HG03469 (cell line): ENCODE measurements at regions not wholly inside any gene's neighbourhood (a gene's known extent, or its start where the extent isn't known, plus 50 kb on each side); places are given as distances from the start of the nearest gene placed in this dataset.
"Not testable (repeated sequence)": the region's sequence is repeated elsewhere in the genome, so short reads cannot be mapped to it uniquely, and the experiment has no call there.

Source experiments
- ATAC-seq: cut with Tn5 transposase; IDR thresholded peaks from one replicate; pipeline ENCODE4 v1.9.1; 2021; ENCODE audit warnings: mild to moderate bottlenecking, moderate library complexity, moderate number of reproducible peaks; ENCODE audit not compliant: unreplicated experiment

DNA sequence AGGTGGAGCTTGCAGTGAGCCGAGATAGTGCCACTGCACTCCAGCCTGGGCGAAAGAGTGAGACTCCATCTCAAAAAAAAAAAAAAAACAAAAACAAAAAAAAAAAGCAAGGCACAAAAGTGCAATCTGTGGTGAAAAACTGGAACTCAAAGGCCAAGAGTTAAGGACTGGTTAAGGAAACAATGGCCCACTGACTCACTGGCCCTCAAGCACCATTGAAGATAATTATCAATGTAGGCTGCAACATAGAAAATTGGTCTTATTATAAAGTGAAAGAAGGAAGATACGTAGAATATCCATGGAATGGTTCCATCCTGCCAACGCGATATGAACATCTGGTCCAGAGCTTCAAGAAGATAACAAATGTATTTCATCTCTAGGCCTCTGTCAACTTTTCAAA, 444.2 kb downstream of the SOX9 start:
- ATAC-seq, result no peak

DNA sequence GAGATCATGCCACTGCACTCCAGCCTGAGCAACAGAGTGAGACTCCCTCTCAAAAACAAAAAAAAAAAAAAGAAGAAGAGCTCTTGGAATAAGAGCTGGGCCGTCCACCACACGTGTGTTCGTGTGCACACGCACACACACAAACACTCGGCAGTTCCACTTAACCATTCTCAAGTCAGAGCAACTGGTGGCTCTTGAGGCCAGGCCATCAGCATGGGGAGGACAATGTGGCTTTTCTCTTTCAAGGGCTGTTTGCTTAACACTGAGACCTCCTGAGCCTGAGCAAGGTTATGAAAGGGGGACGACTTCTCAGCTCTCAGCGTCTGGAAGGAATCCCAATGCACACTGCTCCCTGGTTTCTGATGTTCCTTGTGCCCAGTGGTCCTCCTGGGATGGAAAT, 444.9 kb downstream of the SOX9 start:
- ATAC-seq, result no peak

DNA sequence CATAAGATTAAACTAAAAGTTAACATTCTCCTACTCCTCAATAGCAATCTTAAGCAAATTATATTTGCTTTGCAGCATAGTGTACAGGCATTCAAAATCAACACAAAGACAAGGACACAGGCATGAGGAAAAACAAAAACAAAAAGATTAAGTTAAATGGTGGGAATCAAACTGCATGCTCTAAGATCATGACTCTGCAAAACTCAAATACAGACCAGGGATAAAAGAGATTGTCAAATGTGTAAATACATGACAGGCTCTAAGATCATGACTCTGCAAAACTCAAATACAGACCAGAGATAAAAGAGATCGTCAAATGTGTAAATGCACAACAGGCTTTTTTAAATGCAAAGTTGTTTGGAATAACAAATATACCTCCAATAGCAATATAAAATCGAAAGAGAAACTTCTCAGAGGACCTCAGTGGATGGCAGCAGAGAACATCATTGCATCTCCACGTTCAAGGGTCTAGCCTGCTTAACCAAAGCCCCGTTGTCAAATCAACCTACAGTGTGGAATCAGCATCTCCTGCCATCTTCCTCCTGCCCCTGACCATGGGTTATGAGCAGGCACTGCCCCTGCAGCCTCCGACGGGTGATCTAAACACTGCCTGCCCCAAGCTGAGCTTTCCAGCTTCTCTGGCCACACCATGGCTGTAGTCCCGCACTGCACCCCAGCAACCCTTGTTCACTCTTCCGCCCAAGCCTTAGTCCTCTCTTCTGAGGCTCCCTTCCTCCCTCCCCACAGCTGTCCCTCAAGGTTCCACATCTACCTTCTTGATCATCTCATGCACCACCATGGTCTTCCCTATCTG, 446.1 kb downstream of the SOX9 start:
- ATAC-seq, result no peak

DNA sequence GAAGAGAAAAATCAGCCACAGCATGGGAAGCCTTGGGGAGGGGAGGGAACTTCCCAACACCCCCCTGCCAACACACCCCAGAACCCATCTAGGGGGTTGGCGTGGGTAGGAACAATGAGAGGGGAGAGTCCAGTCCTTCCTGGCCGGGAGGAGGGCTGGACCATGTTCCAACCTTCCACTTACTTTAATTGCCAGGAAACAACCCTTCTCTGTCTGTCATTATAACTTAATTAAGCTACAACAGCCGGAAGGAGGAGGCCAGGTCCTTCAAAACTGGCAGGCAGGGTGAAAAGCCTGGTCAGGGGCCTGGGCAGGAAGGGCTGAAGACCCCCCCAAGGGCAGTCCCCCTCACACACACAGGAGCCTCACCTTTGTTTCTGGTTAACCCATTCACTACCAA, 447.0 kb downstream of the SOX9 start:
- no peak for ATAC-seq

DNA sequence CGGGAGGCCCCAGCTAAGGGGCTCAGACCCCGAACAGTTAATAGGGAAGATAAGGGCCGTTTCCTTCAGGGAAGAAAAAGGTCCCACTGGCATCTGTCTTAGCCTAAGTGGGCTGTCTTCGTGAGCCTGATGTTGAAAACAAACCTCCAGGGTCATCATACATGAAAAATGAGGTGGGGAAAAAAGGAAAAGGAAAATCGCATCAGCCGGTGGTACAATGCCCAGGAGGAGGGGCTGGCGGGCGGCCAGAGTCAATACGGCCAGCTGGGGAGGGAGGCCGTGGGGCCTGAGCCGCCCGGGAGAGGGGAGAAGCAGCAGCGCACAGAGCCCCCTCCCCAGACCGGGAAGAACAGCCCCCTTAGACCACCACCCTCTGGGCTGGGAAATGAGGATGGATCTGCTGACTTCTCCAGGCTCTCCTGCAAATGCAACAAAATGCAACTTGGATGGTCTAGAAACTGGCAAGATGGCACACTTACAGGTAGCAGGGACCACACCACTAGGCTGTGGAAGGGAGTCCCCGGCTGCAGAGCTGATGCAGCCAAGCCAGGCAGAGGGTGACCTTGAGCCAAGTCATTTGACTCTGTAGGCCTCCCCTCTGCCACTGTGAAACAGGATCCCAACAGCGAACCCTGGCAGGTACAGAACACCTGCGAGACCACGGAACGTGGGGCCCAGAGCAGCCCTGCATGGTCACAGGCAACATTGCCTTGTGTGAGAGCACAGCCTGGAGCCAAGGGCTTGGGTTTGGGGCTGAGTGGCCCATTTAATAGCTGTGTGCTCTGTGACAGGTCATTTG, 448.5 kb downstream of the SOX9 start:
- ATAC-seq, result no peak

DNA sequence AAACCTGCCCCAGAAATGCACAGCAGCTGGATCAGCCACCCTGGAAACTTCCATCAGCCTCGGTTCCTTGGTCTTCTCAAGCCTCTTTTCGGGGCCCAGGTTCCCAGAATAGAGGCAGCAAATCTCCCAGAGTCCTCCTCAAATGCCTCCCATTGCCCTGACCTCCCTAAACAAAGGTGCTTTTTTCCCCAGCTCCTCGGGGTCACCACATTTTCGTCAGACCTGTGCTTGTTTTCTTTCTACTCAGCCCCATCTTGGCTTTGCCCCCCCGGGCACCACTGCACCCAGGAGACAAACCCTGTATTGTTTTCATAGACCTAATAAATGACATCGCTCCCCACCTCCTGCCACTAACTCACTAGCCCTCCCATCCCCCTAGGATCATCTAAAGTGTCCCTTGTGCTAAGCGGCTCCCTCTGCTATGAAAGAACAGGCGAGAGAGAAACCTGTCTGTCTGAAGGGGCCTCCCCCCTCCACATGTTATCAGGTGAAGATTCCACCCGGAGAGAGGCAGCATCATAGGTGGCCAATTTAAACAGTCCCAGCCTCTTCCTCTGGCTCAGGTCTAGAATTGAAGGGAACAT, 451.1 kb downstream of the SOX9 start:
- no peak for ATAC-seq

DNA sequence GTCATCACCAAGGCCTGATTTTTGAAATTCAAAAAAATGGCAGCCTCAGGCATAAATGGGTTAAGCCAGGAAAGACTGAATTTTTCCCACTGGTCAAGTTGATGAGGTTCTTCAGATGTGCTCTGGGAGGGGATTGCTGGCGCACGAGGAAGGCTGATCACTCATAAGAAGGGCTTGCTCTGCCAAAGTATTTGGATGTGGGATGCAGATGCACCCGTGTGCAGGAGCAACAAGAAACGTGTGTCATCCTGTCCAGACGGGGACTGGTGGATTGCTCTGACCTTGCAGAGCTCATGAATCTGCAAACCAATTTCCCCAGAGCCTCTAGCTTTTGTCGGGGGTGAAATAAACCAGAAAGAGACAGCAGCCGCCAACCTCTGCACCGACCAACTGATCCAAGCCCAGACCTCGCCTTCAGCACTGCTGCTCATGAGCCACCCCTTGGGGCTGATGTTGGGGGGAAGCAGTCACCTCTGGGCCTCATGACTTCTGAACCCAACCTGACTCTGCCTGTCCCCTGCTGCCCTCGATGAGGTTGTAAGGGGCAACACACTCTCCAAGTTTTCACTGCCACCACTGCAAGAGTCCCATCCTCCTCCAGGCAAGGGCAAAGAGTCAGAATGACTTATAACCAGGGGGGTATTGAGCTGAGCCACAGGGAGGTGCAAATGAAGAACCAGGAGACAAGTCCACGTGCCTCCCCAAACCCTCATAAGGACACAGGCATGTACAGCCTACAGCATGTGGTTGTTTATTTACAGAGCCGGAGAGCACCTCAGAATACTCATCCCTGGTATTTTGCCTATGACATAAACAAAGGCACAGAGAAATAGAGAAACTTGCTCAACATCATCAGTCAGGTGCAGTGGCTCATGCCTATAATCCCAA, 452.0 kb downstream of the SOX9 start:
- no peak for ATAC-seq

DNA sequence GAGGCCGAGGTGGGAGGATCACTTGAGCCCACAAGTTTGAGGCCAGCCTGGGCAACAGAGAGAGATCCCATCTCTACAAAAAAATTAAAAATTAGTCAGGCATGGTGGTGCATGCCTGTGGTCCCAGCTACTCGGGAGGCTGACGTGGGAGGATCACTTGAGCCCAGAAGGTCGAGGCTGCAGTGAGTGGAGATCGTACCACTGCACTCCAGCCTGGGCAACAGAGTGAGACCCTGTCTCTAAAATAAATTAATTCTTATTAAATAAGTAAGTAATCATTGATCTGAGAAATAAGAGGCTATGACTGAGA, 452.6 kb downstream of the SOX9 start:
- not testable (repeated sequence) for ATAC-seq

DNA sequence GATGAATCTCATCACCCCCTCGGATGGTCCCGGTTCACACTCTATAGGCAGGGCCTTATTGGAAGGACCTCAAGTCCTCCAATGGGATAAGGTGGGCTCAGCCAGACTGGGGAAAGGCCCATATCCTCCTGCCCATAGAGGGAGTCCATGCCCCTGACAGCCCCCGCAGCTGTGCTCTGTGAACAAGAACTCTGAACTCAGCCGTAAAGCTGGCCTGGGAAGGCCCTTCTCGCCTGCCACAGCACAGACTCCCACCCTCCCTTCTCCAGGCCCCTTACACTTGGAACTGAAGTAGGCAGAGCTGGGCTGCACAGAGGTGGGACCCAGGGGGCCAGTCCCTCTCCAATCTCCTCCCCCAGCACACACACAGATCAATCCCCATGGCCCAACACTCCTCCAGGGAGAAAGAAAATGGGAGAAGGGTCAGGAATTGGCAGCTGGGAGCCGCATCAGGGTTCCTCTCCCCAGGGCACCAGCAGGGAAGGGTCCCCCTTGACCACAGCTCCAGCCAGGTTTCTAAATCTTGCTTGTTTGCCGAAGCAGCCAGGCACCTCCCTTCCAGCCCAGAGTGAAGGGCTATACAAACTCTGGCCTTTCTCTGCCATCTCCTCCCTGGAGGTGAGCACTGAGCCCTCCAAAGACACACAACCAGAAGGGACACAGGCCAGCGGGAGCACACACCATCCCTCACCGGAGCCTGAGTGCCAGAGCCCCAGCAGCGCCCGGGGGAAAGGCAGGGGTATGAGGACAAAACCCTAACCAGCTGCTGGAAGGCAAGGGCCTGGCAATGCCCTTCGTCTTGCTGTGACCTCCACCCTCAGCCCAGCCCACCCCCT, 454.1 kb downstream of the SOX9 start:
- ATAC-seq, result no peak

DNA sequence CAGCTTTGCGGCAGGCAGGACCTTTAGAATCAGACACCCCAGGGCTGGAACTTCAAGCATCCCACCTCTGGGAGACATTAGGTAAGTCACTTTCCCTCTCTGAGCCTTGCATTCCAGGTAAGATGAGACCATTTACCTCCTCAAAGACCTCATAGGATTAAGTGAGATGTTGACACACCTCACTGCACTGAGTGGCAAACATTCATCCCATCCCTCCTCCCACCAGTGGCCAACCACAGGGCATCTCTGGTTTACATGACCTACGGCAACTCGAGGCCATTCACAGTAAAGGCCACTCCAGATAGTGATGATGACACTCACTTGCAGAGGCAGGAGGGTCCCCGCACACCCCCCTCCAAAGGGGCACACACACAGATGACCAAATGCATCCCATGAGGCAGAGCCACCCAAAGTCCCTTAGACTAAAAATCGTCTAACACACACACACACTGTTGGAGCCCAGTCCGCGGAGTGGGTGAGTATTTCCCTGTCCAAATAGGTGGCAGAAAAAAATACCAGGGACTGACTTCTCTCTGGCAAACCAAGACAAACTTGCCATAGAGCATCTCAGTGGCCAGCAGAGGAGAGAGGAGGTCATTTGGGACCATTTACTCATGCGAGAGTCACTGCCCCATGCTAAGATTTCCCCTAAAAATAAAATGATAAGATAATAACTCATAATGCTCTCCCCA, 454.9 kb downstream of the SOX9 start:
- no peak for ATAC-seq

DNA sequence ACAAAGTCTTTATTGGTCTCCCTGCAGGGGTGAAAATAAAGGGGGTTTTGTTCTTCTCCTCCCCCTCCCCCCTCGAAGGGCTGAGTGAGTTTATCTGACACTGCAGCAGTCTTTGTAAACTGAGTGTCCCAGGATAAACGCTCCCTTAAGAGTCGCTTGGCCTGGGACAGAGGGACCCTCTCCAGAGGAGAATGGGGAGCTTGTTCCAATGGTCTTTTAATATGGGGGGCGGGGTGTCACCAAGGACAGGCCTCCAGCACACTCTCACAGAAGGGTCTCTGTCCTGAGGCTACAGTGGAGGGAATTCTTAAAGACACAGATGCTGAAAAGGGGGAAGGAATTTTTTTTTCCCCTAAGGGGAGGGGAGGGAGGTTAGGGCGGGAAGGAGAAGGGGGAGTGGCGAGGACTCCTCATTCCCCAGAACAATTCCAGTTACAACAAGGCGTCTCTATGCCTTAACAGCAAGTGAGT, 455.5 kb downstream of the SOX9 start:
- ATAC-seq, result no peak

DNA sequence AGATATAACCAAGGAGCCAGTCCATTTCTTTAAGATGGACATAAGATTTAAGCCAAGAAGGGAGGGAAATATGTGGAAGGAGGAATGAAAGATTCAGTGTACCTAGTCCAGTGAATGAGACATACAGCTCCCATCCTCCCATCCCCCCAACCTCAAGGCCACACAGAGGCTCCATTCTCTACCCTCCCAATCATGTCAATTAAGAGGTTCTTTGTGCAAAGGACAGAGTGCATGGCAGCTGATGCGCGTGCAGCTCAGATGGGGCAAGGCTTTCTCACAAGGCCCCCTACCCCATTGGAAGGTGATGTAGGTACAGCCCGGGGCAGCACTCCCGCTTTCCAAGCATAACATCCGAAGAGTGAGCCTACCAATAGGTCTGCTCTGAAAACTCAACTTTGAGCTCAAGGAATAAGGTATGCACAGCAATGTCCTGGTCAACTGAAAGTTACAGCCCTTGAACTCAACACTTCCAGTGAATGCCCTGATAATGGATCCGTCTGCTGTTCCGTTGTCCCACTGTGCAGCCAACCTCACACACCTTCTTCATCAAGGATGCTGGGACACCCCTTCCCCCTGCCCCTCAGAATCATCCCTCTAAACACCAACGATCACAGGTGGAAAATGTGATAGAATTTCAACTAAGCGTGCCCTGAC, 458.1 kb downstream of the SOX9 start:
- ATAC-seq, result no peak

DNA sequence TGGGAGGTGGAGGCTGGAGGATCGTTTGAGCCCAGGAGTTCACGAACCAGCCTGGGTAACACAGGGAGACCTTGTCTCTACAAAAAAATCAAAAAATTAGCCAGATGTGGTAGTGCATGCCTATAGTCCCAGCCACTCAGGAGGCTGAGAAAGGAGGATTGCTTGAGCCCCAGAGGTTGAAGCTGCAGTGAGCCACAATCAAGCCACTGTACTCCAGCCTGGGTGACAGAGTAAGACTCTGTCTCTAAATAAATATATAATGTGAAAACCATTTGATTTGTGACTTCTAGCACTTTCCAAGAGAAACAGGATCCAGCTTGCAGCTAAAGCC, 459.1 kb downstream of the SOX9 start:
- ATAC-seq, result no peak

DNA sequence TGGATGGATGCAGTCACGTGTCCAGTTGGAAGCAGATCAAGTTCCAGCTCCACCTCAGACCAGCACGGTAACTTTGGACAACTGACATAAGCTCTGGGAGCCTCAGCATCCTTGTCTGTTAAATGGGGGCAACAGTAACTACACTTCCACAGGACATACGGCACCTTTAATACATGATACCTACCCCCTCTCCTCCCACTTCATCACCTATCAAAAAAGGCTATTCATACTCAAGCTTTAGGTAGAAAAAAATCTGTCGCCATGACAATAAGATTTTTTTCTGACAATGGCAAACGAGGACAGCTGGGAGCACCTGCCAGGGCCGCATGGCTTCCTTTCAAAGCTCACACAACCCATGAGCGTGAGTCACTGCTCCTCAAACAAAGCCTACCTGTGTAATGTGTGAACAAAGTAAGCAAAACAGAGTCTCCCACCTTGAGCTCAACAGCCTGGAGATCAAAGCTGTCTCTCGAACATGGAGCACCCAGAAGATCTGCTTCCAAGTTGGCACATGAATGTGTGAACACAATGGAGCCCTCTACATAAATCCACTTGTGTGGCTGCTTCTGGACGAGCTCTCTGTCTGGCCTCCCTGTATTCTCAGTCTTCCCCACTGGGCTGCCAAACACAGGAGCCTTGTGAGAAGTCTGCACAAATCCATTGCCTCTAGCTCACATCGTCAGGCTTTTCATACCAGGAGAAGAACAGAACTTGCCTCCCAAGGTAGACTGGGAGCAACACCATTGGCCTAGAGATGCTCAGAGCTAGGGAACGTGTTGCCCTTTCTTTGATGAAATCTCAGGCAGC, 459.7 kb downstream of the SOX9 start:
- no peak for ATAC-seq

DNA sequence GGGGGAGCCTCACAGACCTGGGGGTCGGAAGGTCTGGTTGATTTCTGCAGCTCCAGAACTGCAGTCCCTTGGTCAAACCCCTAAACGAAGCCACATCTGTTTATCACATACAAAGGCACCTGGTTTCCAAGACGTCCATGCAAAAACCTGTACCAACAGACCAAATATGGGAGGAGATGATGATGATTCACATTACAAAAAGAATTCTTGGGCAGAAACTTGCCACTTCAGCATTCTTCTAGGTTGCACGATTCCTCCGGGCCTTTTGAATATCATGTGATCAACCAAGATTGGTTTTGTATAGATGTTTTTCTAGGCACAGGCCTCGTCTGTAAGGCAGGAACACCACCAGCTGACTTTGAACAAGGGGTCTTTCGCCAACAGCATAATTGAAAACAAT, 466.3 kb downstream of the SOX9 start:
- no peak for ATAC-seq

DNA sequence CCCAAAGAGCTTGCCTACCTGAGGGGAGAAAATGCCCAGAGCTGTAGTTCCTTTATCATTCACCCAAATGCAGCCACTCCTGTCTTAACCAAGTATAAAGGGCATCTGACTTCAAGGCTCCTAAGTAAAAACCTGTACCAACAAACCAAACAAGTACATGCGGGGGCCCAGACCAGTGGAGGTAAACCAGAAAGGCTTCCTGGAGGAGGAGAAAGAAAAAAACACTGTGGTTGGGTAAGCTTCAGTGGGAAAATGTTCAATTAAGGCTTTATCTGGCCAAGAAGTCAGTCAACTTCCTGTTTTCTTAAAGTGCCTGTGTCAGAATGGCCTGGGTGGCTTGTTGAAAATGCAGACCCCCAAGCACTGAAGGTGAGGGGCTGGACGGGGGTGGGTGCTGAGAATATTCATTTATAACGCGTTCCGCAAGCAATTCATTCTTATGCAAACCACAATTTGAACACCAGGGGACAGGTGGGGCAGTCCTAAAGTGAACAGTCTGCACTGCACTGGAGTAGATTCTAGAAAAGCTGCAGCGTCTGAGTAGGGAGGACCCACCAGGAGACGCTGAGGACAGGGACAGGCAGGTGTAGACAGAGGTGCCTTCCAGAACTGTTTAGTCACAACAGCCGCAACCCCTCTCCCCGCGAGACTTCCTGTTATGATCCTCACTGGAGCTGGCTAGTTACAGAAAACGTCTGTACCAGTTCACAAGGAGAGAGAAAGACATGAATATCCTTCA, 467.1 kb downstream of the SOX9 start:
- no peak for ATAC-seq

DNA sequence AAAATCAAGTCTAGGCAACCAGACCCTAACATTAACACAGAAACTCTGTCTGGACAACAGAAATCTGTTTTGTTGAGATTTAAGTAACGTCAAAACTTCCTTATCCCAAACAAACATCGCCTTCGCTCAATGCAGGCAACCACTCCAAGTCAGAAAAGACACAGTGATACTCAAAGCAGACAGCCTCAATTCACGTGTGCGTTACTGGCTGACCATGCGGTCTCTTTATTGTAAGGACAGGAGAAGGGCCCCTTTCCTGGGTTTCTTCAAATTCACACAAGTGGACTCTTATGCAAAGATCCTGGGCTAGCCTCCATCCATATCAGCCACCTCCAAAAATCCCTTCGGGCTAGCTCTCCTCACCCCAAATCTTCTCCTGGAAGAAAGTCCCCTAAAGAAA, 467.7 kb downstream of the SOX9 start:
- no peak for ATAC-seq

DNA sequence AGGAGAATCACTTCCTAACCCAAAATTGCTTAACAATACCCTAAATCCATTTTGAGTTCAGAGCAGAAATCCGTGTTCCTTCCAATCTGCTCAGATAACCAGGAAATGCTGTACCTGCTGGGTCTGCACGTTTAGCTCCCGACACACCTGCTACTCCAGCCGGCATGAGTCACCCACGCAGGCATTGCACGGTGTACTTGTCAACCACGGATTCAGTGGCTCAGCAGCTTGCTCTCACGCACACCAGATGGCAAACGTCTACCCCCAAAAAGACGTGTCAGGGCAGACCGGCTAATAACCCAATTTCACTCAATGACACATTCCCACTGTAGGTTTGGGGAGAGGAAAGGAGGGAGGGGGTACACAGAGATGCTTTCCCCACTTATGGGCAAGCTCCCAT, 468.1 kb downstream of the SOX9 start:
- ATAC-seq, result no peak
